Upper lobe of left lung (tissue), 6 donors: ENCODE measurements at regions not wholly inside any gene's neighbourhood (a gene's known extent, or its start where the extent isn't known, plus 50 kb on each side); places are given as distances from the start of the nearest gene placed in this dataset.
A peak's percentile ranks its signal among the peaks of the same experiment; 100 is the strongest.

Source experiments
- ATAC-seq, 2 donors: fragments of 200-7000 bp; cut with Tn5 transposase; one replicate each; pipeline ENCODE4 v1.9.1; 2022; ENCODE audit warnings: mild to moderate bottlenecking in 2 of 2, moderate library complexity in 2 of 2; ENCODE audit not compliant: low FRiP score in 2 of 2
- DNase-seq, 2 donors: peaks; one replicate each; pipeline ENCODE4 v3.0.0-alpha.2; 2019 to 2020
- H3K27ac ChIP-seq, 4 donors: fragments of 200-600 bp; sonication (generic); one replicate each; pipeline ENCODE4 v1.5.1; 2016 to 2019
- H3K27me3 ChIP-seq, 4 donors: fragments of 200-600 bp; sonication (generic); one replicate each; pipeline ENCODE4 v1.5.1; 2017 to 2019
- H3K36me3 ChIP-seq, 4 donors: fragments of 200-600 bp; sonication (generic); one replicate each; pipeline ENCODE4 v1.5.1; 2016 to 2019
- H3K4me1 ChIP-seq, 4 donors: fragments of 200-600 bp; sonication (generic); one replicate each; pipeline ENCODE4 v1.5.1; 2018 to 2019
- H3K4me3 ChIP-seq, 4 donors: fragments of 200-600 bp; sonication (generic); one replicate each; pipeline ENCODE4 v1.5.1; 2017 to 2019; ENCODE audit warnings: mild to moderate bottlenecking in 2 of 4, moderate library complexity in 1 of 4
- H3K9me3 ChIP-seq, 4 donors: fragments of 200-600 bp; sonication (generic); one replicate each; pipeline ENCODE4 v1.5.1; 2018 to 2019
- CTCF ChIP-seq, 6 experiments: fragments of 450-650 bp in 4 of 6; fragments of 200-600 bp in 2 of 6; sonication (generic) in 2 of 6; IDR thresholded peaks; one replicate each; pipeline ENCODE4 v1.5.1; 2016 to 2019; ENCODE audit warnings: antibody characterized with exemption in 6 of 6
- EP300 ChIP-seq, 4 donors: sonication (generic); formaldehyde crosslinking; IDR thresholded peaks; one replicate each; pipeline ENCODE4 v1.5.1; 2017; ENCODE audit warnings: antibody characterized with exemption in 4 of 4, control low read depth in 2 of 4
- POLR2A ChIP-seq, 4 donors: fragments of 450-650 bp; IDR thresholded peaks; one replicate each; pipeline ENCODE4 v1.5.1; 2016 to 2017; ENCODE audit warnings: antibody characterized with exemption in 4 of 4, mild to moderate bottlenecking in 2 of 4
- POLR2AphosphoS5 ChIP-seq, 2 donors: sonication (generic); formaldehyde crosslinking; IDR thresholded peaks; one replicate each; pipeline ENCODE4 v1.5.1; 2017; ENCODE audit warnings: antibody characterized with exemption in 2 of 2
- WGBS, 2 donors: methylation state at CpG; one replicate each; pipeline ENCODE4 v1.1.5; 2017 to 2018; 5-methylcytosine and 5-hydroxymethylcytosine counted together
- donor health status: DM: no; HTN: no; CAD: no; lungs with moderate emphysema.
- donor health status: DM: no; HTN: yes; CAD: no; lungs with severe emphysema.

GRCh38 chr15:47466357-47466756 is 250.9 kb upstream of the SEMA6D start:
- Histone ChIP-seq H3K27ac (no peak overlapping the region), H3K4me3 (no peak overlapping the region), H3K4me1 (no peaks in the 10 kb centered on the region), H3K36me3 (no peaks in the 10 kb centered on the region), H3K9me3 (no peaks in the 10 kb centered on the region), H3K27me3 (no peaks in the 10 kb centered on the region)
- DNase-seq (no peak), ATAC-seq (no peak)
- WGBS, 2 donors = 17 to 53% methylated on average over 1 of the region's 1 CpG
- TF ChIP-seq POLR2A (IDR thresholded peaks at IDR 0.05) = no peak
- TF ChIP-seq CTCF (IDR thresholded peaks at IDR 0.05) = no peak
- no peak for TF ChIP-seq POLR2AphosphoS5 (IDR thresholded peaks at IDR 0.05)

GRCh38 chr15:47470983-47471382 is 246.3 kb upstream of the SEMA6D start:
- H3K27ac ChIP-seq = no peak overlapping the region
- ATAC-seq = no peak
- H3K27me3 ChIP-seq = no peaks in the 10 kb centered on the region
- 70 to 73% methylated on average over 4 of the region's 4 CpGs for WGBS, 2 donors
- DNase-seq = no peak
- no peak for TF ChIP-seq EP300 (IDR thresholded peaks at IDR 0.05)
- TF ChIP-seq POLR2AphosphoS5 (IDR thresholded peaks at IDR 0.05) = no peak
- no peak for TF ChIP-seq POLR2A (IDR thresholded peaks at IDR 0.05)
- H3K36me3 ChIP-seq = no peaks in the 10 kb centered on the region
- H3K4me3 ChIP-seq = no peak overlapping the region
- no peaks in the 10 kb centered on the region for H3K9me3 ChIP-seq
- H3K4me1 ChIP-seq = no peaks in the 10 kb centered on the region

DNA sequence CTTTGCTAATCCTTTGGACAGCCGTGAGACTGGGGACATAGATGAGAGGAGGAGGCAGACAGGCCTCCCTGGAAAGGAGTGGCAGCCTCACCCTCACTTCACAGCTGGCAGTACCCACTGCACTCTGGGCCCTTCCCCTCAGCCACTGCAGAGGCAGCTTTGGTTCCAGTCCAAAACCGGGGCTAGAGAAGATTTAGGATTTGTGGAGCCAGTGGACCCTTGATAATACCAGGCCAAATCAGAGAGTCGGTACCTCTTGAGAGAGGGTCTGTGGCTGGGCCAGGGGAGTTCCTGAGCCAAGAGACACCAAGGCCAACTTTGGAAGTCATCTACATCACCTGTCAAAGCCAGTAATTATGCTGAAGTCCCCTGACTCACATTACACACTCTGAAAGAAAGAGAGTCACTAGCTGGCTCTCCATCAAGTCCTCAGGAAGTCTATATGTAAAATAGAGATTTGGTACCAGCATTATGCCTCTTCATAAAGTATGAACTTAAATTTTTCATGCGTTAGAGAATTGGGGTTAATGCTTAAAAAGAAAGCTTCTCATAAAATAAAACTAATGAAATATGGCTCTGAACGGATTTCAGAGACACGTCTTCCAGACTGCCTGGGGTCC is 244.1 kb upstream of the SEMA6D start:
- no peak overlapping the region for H3K4me3 ChIP-seq
- no peaks in the 10 kb centered on the region for H3K9me3 ChIP-seq
- TF ChIP-seq EP300 (IDR thresholded peaks at IDR 0.05) (no peak), POLR2A (IDR thresholded peaks at IDR 0.05) (no peak), CTCF (IDR thresholded peaks at IDR 0.05) (no peak), POLR2AphosphoS5 (IDR thresholded peaks at IDR 0.05) (no peak)
- 77 to 86% methylated on average over 6 of the region's 6 CpGs for WGBS, 2 donors
- H3K4me1 ChIP-seq = no peaks in the 10 kb centered on the region
- H3K36me3 ChIP-seq = no peaks in the 10 kb centered on the region
- no peak for DNase-seq
- H3K27me3 ChIP-seq = no peaks in the 10 kb centered on the region
- no peak for ATAC-seq
- H3K27ac ChIP-seq = no peak overlapping the region

DNA sequence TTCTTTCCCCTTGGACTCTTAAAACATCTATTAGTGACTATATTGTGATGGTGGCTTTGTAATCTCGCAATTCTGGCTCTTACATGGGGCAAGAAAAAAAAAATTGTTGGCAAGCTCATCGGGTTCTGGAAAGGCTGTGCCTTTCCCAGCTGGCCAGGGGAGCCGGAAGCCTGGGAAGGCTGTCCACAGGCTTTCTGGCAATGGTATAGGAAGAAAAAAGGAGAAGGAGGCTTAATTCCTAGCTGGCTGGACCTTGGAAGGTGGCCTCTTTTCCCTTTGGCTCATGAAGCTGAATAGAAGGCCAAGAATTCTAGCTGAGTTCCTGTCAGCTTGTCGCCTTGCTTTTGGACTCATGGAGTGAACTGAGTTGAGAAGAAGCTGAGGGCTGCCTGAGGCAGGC is 243.5 kb upstream of the SEMA6D start:
- DNase-seq = no peak
- peak in 1 of 2 donors; percentile 79 for ATAC-seq
- Histone ChIP-seq H3K36me3 (no peaks in the 10 kb centered on the region), H3K27ac (no peak overlapping the region), H3K4me1 (no peaks in the 10 kb centered on the region), H3K9me3 (no peaks in the 10 kb centered on the region), H3K27me3 (no peaks in the 10 kb centered on the region), H3K4me3 (no peak overlapping the region)
- TF ChIP-seq EP300 (IDR thresholded peaks at IDR 0.05) = no peak
- TF ChIP-seq POLR2A (IDR thresholded peaks at IDR 0.05) = no peak
- no peak for TF ChIP-seq CTCF (IDR thresholded peaks at IDR 0.05)
- TF ChIP-seq POLR2AphosphoS5 (IDR thresholded peaks at IDR 0.05) = no peak
- 59 to 74% methylated on average over 4 of the region's 4 CpGs for WGBS, 2 donors

DNA sequence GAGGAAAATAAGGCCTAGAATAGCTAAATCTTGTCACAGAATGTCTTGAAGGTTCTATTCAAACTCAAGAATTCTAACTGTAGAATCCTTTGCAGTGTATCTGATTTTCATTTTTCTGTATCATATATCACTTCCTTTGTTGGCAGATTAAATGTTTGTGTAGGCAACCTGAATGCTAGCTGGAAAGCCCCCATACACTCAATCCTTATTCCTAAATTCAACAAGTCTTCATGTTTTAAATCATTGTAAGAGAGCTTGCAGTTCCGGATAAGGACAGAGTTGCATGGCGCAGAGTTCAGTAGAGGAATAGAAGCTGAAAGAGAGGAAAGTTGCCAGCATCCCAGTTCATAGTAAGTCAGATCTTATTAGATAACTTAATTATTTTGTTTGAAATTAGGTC is 242.0 kb upstream of the SEMA6D start:
- Histone ChIP-seq H3K27ac (no peak overlapping the region), H3K36me3 (no peaks in the 10 kb centered on the region), H3K4me1 (no peaks in the 10 kb centered on the region), H3K4me3 (no peak overlapping the region), H3K9me3 (no peaks in the 10 kb centered on the region), H3K27me3 (no peaks in the 10 kb centered on the region)
- TF ChIP-seq POLR2A (IDR thresholded peaks at IDR 0.05) (no peak), CTCF (IDR thresholded peaks at IDR 0.05) (no peak), POLR2AphosphoS5 (IDR thresholded peaks at IDR 0.05) (no peak), EP300 (IDR thresholded peaks at IDR 0.05) (no peak)
- WGBS, 2 donors = 93 to 95% methylated on average over 2 of the region's 2 CpGs
- DNase-seq (no peak), ATAC-seq (no peak)
